Left renal cortex interstitium (tissue), 4 donors: ENCODE measurements at regions not wholly inside any gene's neighbourhood (a gene's known extent, or its start where the extent isn't known, plus 50 kb on each side); places are given as distances from the start of the nearest gene placed in this dataset.

ENCODE experiments used
- DNase-seq, 4 donors: peaks; one replicate each; pipeline ENCODE4 v3.0.0-alpha.2; 2013; ENCODE audit warnings: low read depth in 4 of 4, low spot score in 2 of 4, missing footprints in 1 of 4

DNA sequence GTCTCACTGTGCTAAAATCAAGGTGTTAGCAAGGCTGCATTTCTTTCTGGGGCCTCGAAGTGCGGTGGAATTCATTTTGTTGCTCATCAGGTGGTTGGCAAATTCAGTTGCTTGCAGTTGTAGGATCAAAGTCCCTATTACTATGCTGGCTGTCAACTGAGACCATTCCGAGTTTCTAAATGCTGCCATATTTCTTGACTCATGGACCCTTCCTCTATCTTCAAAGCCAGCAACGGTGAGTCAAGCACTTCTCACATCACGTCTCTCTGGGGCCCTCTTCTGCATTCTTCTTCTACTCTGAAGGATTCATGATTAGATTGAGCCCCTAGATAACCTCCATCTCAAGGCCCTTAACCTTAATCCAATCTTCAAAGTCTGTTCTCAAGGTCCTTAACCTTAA, 619.7 kb downstream of the HACE1 start:
- no peak for DNase-seq

DNA sequence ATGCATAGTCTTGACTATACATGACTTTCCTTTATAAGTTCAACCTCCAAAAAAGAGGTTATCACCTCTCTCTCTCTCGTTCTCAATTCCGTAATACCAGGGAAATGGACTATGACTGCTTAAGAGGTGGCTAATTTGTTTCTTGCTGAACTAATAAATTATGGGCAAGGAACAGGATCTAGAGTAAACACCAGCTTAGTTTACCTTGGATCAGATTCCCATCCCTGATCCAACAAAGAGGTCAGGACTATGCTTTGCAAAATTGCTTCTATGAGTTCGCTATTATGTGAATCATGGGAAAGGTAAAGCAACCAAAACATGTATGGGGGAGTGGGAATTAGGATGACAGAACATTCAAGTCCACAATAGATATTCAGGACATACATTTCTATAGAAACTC, 630.7 kb downstream of the HACE1 start:
- DNase-seq, result no peak

DNA sequence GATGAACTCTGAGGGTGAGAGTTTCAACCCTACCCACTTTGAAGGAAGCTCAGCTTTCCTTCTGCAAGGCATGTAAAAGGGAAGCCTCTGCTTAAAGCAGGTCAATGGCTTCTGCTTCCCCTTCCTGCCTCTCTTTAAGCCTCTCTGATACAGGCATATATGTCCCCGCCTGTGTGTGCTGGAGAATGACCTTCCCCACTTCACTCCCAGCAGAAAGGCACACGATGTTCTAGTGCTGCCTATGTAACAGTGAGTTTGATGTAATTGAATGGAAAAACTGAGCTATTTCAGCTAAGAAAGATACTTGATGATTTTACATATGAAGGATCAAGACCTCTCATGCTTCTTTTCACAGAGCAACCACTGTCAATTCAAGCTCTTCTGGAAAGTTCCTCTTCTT, 632.2 kb downstream of the HACE1 start:
- DNase-seq, result no peak

DNA sequence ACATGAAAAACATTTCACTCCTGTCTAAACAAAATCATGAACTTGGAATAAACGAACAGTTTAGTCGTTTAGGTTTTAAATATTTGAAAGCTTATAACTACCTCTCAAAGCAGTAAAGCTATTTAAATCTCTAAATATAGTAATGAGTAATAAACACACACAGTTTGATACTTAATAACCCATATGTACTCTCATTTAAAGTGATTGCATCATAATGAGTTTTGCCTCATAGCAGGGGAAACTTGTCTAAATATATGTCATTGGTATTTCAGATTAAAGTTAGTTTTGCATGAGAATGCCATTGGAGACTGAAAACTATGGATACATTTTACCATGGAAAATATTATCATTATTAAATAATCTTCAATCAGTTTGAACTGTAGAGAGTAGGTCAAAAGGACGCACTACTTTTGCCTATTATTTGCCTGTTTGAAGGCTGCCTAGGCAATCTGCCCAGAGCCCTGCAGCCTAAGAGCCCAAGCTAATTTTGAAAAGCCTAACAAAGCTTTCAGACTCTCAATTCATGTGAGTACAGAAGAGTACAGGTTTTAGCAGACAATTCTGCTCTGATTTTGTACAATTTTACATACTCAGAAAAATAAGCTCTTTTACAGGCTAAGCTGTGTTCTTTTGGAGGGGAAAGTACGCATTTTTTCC, 632.8 kb downstream of the HACE1 start:
- no peak for DNase-seq

DNA sequence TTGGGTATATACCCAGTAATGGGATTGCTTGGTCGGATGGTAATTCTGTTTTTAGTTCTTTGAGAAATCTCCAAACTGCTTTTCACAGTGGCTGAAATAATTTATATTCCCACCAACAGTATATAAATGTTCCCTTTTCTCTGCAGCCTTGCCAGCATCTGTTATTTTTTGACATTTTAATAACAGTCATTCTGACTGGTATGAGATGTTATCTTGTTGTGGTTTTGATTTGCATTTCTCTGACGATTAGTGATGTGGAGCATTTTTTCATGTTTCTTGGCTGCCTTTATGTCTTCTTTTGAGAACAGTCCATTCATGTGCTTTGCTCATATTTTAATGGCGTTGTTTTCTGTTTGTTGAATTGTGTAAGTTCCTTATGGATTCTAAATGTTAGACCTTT, 641.6 kb downstream of the HACE1 start:
- DNase-seq, result no peak

DNA sequence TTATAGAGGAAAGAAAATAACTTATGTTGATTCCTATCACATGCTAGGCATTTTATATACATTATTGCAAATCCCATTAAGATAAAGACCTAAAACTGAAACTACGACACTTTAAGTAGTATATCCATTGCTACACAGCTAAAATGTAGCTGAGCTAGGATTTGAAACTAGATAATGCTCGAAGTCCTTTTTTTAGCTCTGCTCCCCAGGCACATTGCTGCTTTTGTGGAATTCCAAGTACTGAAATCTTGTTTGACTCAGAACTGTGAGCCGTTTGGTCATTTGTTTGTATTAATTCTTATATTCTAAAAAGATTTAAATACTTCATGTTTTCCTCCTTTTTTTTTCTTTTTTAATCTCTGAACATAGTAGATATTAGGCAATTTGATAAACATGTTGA, 644.8 kb downstream of the HACE1 start:
- no peak for DNase-seq

DNA sequence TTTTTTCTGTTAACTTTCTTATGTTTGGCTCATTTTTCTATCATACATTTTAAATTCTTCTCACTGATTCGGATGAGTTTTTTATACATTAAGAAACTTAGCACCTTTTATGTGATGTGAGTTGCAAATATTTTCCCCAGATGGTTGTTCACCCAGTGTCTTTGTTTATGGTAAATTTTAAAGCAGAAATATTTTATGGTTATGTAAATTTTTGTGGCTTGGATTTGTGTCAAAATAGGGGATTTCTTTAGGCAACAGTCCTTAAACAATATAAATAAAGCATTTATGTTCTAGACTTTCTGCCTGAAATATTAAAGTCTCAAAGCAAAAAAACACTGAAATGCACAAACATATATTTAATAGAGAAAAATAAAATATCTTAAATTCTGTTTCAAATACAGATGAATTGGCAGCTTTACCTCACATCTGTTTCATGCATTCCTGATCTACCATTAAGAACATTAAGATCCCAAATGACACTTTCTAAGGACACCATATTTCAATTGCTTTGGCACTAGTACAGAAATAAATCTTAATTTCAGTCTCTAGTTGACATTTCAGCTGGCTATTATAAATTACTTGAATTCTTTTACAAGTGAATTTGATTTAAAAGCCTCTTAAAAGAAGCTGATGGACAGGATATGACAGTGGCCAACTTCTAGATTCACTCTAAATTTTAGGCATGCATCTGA, 646.6 kb downstream of the HACE1 start:
- no peak for DNase-seq

DNA sequence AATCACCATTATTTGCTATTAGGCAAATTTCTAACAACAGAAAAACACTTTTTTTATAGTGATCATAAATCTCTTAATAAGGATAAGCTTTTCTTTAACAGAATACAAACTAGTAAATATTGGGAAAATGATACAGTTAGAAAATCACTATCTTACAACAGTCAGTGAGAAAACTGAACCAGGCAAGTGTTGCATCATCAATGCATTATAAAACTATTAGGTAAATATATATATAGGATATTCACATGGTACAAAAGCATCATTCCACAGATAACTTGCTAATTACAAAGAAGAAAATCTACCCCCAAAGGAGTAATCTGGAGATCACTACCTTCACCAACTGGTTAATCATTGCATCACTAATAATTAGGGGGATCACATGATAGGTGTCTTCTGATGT, 652.1 kb downstream of the HACE1 start:
- DNase-seq, result no peak

DNA sequence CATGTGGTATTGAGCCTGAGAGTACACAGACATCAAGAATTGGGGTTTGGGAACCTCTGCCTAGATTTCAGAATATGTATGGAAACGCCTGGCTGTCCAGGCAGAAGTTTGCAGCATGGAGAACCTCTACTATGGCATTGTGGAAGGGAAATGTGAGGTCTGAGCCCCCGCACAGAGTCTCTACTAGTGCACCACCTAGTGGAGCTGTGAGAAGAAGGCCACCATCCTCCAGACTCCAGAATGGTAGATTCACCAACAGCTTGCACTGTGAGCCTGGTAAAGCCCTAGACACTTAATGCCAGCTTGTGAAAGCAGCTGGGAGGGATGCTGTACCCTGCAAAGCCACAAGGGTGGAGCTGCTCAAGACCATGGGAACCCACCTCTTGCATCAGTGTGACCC, 658.2 kb downstream of the HACE1 start:
- DNase-seq, result no peak

DNA sequence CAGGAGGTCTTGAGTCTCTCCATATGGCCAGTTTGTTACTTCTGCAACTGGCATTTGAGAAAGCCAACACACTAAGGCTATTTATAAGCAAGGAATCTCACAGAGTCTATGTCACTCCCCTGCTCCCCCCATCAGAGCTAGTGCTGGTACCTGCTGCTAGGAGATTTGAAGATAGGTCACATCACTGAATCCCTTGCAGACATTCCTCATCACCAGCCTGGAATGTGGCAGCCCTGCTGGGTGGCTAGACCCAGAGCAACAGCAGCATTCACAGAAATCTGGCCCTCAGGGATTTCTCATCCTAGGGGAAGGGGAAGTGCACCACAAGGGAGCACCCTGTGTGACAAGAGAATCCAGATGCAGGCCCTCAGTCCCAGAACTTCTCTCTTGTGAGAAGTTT, 672.1 kb downstream of the HACE1 start:
- no peak for DNase-seq

DNA sequence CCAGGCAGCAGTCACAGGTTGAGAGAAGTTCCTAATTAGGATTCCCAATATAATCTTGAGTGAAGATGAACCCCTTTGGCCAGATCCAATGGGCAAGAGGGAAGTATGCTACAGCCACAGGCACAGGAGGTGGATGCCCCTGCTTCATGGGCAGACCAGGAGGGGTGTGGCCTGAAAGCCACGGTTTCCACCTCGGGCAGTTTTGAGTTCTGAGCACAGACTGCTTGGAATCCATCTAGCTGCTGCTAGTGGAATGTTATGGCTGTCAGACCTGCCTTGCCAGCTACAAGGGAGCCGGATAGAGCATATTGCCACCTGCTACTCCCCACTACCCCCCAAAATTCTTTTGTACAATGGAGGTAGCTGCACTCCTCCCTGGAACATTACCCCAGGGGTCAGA, 672.9 kb downstream of the HACE1 start:
- DNase-seq, result no peak

DNA sequence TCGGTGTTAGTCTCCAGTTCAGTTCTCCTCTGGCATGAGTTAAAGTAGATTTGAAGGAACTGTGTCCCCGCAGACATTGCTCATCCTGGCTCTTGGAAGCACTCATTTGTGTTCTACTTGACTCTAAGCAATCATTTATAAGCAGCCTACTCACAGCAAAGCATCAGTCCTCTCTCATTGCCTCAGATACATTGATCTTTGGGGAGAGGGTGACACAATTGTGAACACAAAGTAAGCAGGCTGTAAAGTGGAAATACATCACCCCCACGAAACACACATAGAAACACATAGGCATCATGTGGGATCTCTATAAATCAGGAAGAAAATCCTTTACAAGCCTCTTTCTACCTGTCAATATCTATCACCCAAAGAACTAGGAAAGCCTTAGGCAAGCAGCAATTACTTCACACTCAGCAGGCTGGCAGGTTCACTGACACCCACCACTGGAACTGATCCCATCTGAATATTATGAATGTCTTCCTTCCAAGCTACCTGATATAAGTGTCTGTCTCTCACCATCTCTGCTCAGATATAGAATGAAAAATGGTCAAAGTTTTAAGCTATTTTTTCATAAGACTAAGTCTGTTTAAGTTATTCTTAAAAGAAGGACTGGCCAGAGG, 675.8 kb downstream of the HACE1 start:
- DNase-seq, result no peak

DNA sequence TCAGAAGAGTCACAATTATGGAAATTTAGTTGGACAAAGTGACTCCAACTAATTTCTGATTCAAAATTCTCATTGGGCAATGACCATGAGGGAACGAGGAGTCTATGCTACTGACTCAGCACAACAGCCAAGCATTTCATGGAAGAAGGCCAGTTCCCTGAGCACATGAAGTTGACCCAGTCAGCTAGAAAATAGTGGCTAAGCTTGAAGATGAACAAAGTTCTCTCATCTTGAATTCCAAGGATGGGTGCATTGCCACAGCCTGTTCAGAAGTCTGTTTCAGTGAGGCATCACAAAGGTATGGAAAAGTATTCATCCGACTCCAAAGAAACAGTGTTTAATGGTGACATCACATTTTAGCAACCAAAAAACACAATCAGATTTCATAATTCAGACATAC, 676.9 kb downstream of the HACE1 start:
- DNase-seq, result no peak

DNA sequence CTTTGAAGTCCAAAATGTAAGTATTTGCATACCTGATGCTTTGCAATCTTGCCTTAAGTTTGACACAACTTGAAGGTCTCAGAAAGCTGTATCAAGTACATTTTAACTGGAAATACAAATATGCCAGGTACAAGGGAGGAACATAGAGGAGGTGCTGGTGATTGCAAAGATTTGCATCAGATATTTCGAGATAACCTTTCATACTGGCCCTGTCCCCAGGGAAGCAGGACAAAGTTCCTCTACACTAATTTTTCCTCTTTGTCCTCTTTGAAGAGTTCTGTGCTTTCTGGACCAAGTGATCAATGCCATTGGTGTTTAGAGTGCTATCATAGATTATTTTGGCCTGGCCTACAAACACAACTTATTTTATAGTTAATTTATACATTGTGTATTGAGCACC, 686.1 kb downstream of the HACE1 start:
- no peak for DNase-seq

DNA sequence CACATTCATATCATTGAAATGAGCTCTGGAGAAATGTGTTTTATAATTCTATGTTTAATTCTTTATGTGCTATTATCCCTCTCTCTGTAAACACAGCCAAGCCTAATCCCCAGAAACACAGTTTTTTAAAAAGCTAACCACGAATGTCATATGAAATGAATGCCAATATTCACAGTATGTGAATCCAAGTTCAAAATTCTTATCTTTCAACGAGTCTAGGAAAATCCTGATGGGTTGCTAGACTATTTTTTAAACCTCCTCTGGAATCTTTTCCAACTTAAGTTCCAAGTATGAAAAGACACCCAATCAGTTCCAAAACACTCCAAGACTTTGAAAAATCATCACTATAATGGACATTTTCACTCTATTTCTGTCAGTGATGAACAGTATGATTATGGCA, 689.3 kb downstream of the HACE1 start:
- no peak for DNase-seq

DNA sequence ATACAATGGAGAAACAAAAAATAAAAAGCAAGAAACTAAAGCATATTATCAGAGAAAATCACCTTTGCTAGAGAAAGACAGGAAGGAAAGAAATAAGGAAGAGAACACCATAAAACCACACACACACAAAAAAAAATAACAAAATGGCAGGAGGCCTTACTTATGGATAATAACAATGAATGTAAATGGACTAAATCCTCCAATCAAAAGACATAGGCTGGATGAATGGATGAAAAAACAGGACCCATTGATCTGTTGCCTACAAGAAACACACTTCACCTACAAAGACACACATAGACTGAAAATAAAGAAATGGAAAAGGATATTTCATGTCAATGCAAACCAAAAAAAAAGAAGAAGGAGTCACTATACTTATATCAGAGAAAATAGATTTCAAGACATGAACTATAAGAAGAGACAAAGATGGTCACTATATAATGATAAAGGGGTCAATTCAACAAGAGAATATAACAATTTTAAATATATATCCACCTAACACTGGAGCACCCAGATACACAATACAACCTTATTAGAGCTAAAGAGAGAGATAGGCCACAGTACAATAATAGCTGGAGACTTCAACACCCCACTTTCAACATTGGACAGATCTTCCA, 693.6 kb downstream of the HACE1 start:
- no peak for DNase-seq

DNA sequence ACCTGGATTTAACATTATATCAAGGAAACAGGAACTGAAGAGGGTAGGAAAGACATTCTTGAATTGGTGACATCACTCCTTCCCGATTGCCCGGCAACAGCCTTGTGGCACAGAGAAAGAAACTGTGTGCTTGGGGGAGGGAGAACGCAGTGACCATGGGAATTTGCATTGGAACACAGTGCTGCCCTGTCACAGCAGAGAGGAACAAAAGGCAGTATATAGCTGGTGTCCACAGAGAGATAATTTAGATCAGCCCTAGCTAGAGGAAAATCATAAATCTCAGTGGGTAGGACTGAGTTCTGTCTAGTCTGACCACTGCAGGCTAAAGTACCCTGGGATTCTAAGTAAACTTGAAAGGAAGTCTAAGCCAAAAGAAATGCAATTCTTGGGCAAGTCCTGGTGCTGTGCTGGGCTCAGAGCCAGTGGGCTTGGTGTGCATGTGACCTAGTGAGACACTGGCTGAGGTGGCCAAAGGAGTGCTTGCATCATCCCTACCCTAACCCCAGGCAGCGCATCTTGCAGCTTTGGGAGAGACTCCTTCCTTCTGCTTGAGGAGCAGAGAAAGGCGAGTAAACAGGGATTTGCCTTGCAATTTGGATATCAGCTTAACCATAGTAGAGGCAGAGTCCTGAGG, 697.6 kb downstream of the HACE1 start:
- DNase-seq, result no peak

DNA sequence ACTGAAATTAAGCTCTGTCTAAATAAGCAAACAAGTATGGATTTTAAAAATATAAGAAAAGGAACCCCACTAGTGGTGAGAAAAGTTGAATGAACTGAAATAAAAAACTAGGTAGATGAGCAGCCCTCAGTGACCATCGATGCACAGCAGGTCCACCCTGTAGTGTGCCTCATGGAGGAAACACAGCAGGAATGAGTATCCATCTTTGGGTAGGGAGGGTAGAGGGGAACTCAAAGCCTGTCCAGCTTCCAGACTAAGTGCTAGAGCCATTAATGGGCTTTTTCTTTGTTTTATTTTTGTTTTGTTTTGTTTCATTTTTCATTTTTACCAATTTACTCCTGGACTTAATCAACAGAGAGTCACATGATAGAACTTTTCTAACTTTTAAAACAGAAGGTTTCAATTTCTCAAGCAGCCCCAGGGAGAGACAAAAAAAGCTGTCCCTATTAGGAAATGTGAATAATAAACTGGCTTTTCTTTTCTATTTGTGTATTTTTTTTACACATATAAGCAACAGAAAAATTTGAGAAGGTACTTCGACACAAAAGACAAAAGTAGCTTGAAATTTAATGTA, 700.6 kb downstream of the HACE1 start:
- no peak for DNase-seq

DNA sequence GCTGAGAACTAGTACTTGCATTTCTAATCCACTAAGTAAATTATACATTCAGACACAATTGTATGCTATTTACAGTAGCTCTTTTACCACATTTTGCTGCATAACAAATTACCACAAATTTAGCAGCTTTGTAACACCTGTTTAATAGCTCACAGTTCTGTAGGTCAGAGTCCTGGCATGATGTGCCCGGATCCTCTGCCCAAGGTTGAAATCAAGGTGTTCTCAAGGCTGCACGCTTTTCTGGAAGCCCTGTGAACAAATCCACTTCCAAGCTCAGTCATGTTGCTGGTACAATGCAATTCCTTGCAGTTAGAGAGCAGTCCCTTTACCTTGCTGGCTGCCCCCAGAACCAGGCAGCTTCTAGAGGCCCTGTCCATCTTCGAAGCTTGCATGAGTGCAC, 716.0 kb downstream of the HACE1 start:
- DNase-seq, result no peak

DNA sequence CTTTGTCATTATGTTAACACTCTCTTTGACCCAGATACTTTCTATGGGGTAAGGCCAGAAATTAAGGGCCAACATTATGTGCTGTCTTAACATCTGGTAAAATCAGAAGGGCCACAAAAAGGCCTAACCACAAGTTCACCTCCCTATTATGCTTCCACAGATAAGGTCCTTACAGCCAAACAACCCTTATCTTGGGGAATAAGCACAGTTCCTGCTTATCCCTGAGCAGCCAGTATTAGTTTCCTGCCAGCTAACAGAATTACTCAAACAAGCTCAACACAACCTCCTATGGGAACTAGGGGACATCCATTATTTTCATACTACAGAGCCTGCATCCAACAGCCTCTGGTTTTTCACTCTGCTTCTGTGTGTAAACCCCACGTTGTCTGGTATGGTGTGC, 724.8 kb downstream of the HACE1 start:
- no peak for DNase-seq

DNA sequence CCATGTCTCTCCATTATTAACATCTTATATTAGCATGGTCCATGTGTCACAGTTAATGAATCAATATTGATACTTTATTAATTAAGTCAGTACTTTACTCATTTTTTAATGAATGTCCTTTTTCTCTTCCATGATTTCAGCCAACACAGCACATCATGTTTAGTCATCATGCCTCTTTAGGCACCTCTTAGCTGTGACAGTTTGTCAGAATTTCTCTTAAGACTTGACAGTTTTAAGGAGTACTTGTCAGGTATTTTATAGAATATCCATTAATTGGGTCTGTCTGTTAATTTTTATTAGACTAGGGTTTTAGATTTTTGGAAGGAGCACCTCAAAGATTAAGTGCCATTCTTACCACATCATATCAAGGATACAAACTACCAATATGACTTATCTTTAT, 729.4 kb downstream of the HACE1 start:
- no peak for DNase-seq
